ENCODE measurements at regions not wholly inside any gene's neighbourhood (a gene's known extent, or its start where the extent isn't known, plus 50 kb on each side); places are given as distances from the start of the nearest gene placed in this dataset.

DNA sequence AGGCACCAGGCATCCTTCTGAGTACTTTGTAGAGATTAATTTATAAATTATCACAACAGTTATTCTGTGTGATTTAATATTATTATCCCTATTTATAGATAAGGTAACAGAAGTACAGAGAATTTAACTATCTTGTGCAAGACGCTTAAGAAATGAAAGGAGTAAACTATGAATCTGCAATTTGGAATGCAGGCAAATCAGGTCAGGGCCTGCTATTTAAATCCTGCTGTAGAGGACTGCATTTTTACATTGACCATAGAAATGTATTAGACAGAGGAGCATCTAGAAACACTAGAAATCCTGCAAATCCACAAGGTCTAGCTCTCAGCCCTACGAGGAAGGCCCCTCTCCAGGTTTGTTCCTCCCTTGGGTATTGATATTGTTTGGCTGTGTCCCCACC is 336.2 kb downstream of the ETS1 start:
- TF ChIP-seq EZH2phosphoT487 (IDR thresholded peaks at IDR 0.05; ENCODE audit: unreplicated experiment) (no peak), EZH2 (IDR thresholded peaks at IDR 0.05; ENCODE audit: low read depth, unreplicated experiment) (no peak), JUNB (IDR thresholded peaks at IDR 0.05; ENCODE audit: unreplicated experiment) (no peak), POLR2AphosphoS5 (IDR thresholded peaks at IDR 0.05; ENCODE audit: low read depth) (no peak)
- TF ChIP-seq, protein P1, sequence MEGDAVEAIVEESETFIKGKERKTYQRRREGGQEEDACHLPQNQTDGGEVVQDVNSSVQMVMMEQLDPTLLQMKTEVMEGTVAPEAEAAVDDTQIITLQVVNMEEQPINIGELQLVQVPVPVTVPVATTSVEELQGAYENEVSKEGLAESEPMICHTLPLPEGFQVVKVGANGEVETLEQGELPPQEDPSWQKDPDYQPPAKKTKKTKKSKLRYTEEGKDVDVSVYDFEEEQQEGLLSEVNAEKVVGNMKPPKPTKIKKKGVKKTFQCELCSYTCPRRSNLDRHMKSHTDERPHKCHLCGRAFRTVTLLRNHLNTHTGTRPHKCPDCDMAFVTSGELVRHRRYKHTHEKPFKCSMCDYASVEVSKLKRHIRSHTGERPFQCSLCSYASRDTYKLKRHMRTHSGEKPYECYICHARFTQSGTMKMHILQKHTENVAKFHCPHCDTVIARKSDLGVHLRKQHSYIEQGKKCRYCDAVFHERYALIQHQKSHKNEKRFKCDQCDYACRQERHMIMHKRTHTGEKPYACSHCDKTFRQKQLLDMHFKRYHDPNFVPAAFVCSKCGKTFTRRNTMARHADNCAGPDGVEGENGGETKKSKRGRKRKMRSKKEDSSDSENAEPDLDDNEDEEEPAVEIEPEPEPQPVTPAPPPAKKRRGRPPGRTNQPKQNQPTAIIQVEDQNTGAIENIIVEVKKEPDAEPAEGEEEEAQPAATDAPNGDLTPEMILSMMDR (conservative IDR thresholded peaks at IDR 0.05; ENCODE audit: low read depth in 2 of 2), result no peak

All from GM23338 (cell line).